ENCODE measurements at regions not wholly inside any gene's neighbourhood (a gene's known extent, or its start where the extent isn't known, plus 50 kb on each side); places are given as distances from the start of the nearest gene placed in this dataset.

- TF ChIP-seq CTCF (IDR thresholded peaks at IDR 0.05) (no peak), POLR2A (IDR thresholded peaks at IDR 0.05) (no peak), EP300 (IDR thresholded peaks at IDR 0.05) (no peak)
Measured at GRCh38 chr2:35033748-35034147, 1321.8 kb upstream of the CRIM1 start.

Data from tibial nerve (tissue), 4 donors.